Epithelial cell of prostate (primary cell): ENCODE measurements at regions not wholly inside any gene's neighbourhood (a gene's known extent, or its start where the extent isn't known, plus 50 kb on each side); places are given as distances from the start of the nearest gene placed in this dataset.

Source experiments
- DNase-seq: peaks from one replicate; pipeline ENCODE4 v3.0.0-alpha.2; 2011; ENCODE audit warnings: low read depth, low spot score
- H3K27ac ChIP-seq: fragments of 450-650 bp; 2 replicates; pipeline ENCODE4 v1.5.1; 2017; ENCODE audit warnings: mild to moderate bottlenecking

- no peak overlapping the region for H3K27ac ChIP-seq
- DNase-seq, result no peak
Measured at GRCh38 chrX:45329217-45329616, 128.5 kb upstream of the DIPK2B start.

- H3K27ac ChIP-seq, result no peak overlapping the region
- no peak for DNase-seq
Measured at GRCh38 chrX:45324941-45325340, 124.3 kb upstream of the DIPK2B start.

GRCh38 chrX:45323387-45323786 lies 122.7 kb upstream of the DIPK2B start:
- peak overlapping the region; percentile 64 for H3K27ac ChIP-seq
- peak; percentile 16 for DNase-seq

GRCh38 chrX:45322820-45323219 lies 122.1 kb upstream of the DIPK2B start:
- no peak for DNase-seq
- H3K27ac ChIP-seq, result peak overlapping the region; percentile 64

GRCh38 chrX:45322382-45322781 lies 121.7 kb upstream of the DIPK2B start:
- DNase-seq, result no peak
- peak overlapping the region; percentile 64 for H3K27ac ChIP-seq

GRCh38 chrX:45320191-45320590 lies 119.5 kb upstream of the DIPK2B start:
- no peak for DNase-seq
- H3K27ac ChIP-seq, result no peak overlapping the region

- DNase-seq, result no peak
- no peak overlapping the region for H3K27ac ChIP-seq
Measured at GRCh38 chrX:45309801-45310200, 109.1 kb upstream of the DIPK2B start.

- DNase-seq, result no peak
- H3K27ac ChIP-seq, result no peak overlapping the region
Measured at GRCh38 chrX:45309096-45309495, 108.4 kb upstream of the DIPK2B start.

- DNase-seq, result no peak
- H3K27ac ChIP-seq, result no peak overlapping the region
Measured at GRCh38 chrX:45306794-45307193, 106.1 kb upstream of the DIPK2B start.

- no peak for DNase-seq
- H3K27ac ChIP-seq, result no peak overlapping the region
Measured at GRCh38 chrX:45300638-45301037, 100.0 kb upstream of the DIPK2B start.

- peak; percentile 6 for DNase-seq
Measured at GRCh38 chrX:45295259-45295986, 94.7 kb upstream of the DIPK2B start.

GRCh38 chrX:45274576-45274975 lies 73.9 kb upstream of the DIPK2B start:
- DNase-seq, result no peak
- no peak overlapping the region for H3K27ac ChIP-seq

More at GRCh38 chrX:45295259-45295986, 94.7 kb upstream of the DIPK2B start:
- no peak overlapping the region for H3K27ac ChIP-seq

- no peak for DNase-seq
- no peak overlapping the region for H3K27ac ChIP-seq
Measured at GRCh38 chrX:45267007-45267406, 66.3 kb upstream of the DIPK2B start.

- no peak overlapping the region for H3K27ac ChIP-seq
- DNase-seq, result no peak
Measured at GRCh38 chrX:45266456-45266855, 65.8 kb upstream of the DIPK2B start.

GRCh38 chrX:45264865-45265264 lies 64.2 kb upstream of the DIPK2B start:
- H3K27ac ChIP-seq, result no peak overlapping the region
- DNase-seq, result no peak

- H3K27ac ChIP-seq, result no peak overlapping the region
- DNase-seq, result no peak
Measured at GRCh38 chrX:45261471-45261870, 60.8 kb upstream of the DIPK2B start.

GRCh38 chrX:45261005-45261404 lies 60.3 kb upstream of the DIPK2B start:
- no peak for DNase-seq
- no peak overlapping the region for H3K27ac ChIP-seq

GRCh38 chrX:45258731-45259402 lies 58.2 kb upstream of the DIPK2B start:
- H3K27ac ChIP-seq, result no peak overlapping the region
- no peak for DNase-seq
